HCT116 (cell line): ENCODE measurements at regions not wholly inside any gene's neighbourhood (a gene's known extent, or its start where the extent isn't known, plus 50 kb on each side); places are given as distances from the start of the nearest gene placed in this dataset.

Experiments
- ATAC-seq: fragments of 200-7000 bp; cut with Tn5 transposase; 2 replicates; pipeline ENCODE4 v1.9.1; 2020; ENCODE audit warnings: mild to moderate bottlenecking, moderate library complexity
- BruUV-seq: library from RNA; stranded (reverse); fragments of 400-500 nt; replicated peaks from 2 replicates; lab custom pipeline; 2021; lab: Mats Ljungman, UMichigan
- CTCF ChIA-PET: fragments of 300-600 bp; sonication (Branson Sonifier 250); formaldehyde crosslinking; loops from one replicate; lab custom pipeline; 2021; ENCODE audit warnings: antibody characterized with exemption; lab: Charles Lee
- POLR2A ChIA-PET: fragments of 300-600, 350-600 bp; sonication (Branson Sonifier 250); formaldehyde crosslinking; loops from one replicate; lab custom pipeline; 2021; ENCODE audit warnings: antibody characterized with exemption; lab: Charles Lee
- RAD21 ChIA-PET, 2 experiments: fragments of 300-600 bp; sonication (Branson Sonifier 250); formaldehyde crosslinking; loops; one replicate each; lab custom pipeline; 2023; ENCODE audit warnings: low total read pairs in 2 of 2; ENCODE audit not compliant: uncharacterized antibody in 2 of 2, unreplicated experiment in 2 of 2, low non-redundant PET in 1 of 2; lab: Charles Lee
- DNase-seq: peaks from one replicate; pipeline ENCODE4 v3.0.0-alpha.2; 2010; ENCODE audit warnings: low read depth, low spot score
- H2AFZ ChIP-seq: fragments of 200-600 bp; shearing (Covaris generic), sonication (generic); 2 replicates; pipeline ENCODE4 v1.6.1; 2017; ENCODE audit warnings: low read depth, mixed run types, mixed read lengths, antibody characterized with exemption, low read length; ENCODE audit not compliant: poor library complexity, severe bottlenecking
- H3K27ac ChIP-seq: 2 replicates; pipeline ENCODE4 v1.5.1; 2012; ENCODE audit warnings: low read depth, low read length
- H3K27me3 ChIP-seq: fragments of 200-600 bp; sonication (generic); 2 replicates; pipeline ENCODE4 v1.6.1; 2016; ENCODE audit warnings: mixed run types, low read length, mixed read lengths; ENCODE audit not compliant: insufficient read depth
- H3K36me3 ChIP-seq, 2 experiments: fragments of 200-500 bp in 1 of 2; fragments of 200-600 bp in 1 of 2; sonication (Bioruptor generic) in 1 of 2; sonication (generic) in 1 of 2; 2 replicates each; pipeline versions ENCODE4 v1.5.1 to v1.6.1; 2014 to 2016; ENCODE audit warnings: low read length in 2 of 2, inconsistent platforms in 1 of 2, mixed read lengths in 1 of 2, mixed run types in 1 of 2; ENCODE audit not compliant: insufficient read depth in 2 of 2, control insufficient read depth in 1 of 2
- H3K4me1 ChIP-seq, 2 experiments: fragments of 200-600 bp in 1 of 2; sonication (generic) in 1 of 2; 2 replicates each; pipeline versions ENCODE4 v1.5.1 to v1.6.1; 2012 to 2017; ENCODE audit warnings: low read length in 2 of 2, inconsistent platforms in 1 of 2, mild to moderate bottlenecking in 1 of 2, mixed read lengths in 1 of 2, mixed run types in 1 of 2, moderate library complexity in 1 of 2; ENCODE audit not compliant: insufficient read depth in 2 of 2, control insufficient read depth in 1 of 2
- H3K4me2 ChIP-seq: fragments of 200-600 bp; sonication (generic); 2 replicates; pipeline ENCODE4 v1.6.1; 2017; ENCODE audit warnings: mixed run types, low read length, mixed read lengths
- H3K4me3 ChIP-seq, 2 experiments: fragments of 200-600 bp in 1 of 2; sonication (generic) in 1 of 2; replicated peaks in 1 of 2; 2 replicates each; pipeline ENCODE4 v1.5.1; 2011 to 2016; ENCODE audit warnings: low read length in 2 of 2, control low read depth in 1 of 2, low read depth in 1 of 2, mild to moderate bottlenecking in 1 of 2, mixed read lengths in 1 of 2, mixed run types in 1 of 2
- H3K79me2 ChIP-seq: fragments of 200-600 bp; sonication (generic); 2 replicates; pipeline ENCODE4 v1.6.1; 2017; ENCODE audit warnings: mild to moderate bottlenecking, mixed run types, low read length, moderate library complexity, mixed read lengths; ENCODE audit not compliant: insufficient read depth
- H3K9ac ChIP-seq: fragments of 200-600 bp; sonication (generic); 2 replicates; pipeline ENCODE4 v1.6.1; 2016; ENCODE audit warnings: low read length, mixed read lengths
- H3K9me2 ChIP-seq: fragments of 200-600 bp; sonication (generic), shearing (Covaris generic); 2 replicates; pipeline ENCODE4 v1.6.1; 2017; ENCODE audit warnings: mixed run types, mild to moderate bottlenecking, moderate library complexity; ENCODE audit not compliant: insufficient read depth
- H3K9me3 ChIP-seq, 2 experiments: fragments of 200-500 bp in 1 of 2; fragments of 200-600 bp in 1 of 2; sonication (Bioruptor generic) in 1 of 2; sonication (generic) in 1 of 2; 2 replicates each; pipeline ENCODE4 v1.6.1; 2014 to 2017; ENCODE audit warnings: low read length in 2 of 2, mixed read lengths in 2 of 2, inconsistent platforms in 1 of 2, low read depth in 1 of 2, mild to moderate bottlenecking in 1 of 2, mixed run types in 1 of 2, moderate library complexity in 1 of 2; ENCODE audit not compliant: control insufficient read depth in 1 of 2, insufficient read depth in 1 of 2
- H4K20me1 ChIP-seq: fragments of 200-600 bp; sonication (generic), shearing (Covaris generic); 2 replicates; pipeline ENCODE4 v1.6.1; 2017; ENCODE audit warnings: mixed run types, mild to moderate bottlenecking, moderate library complexity; ENCODE audit not compliant: insufficient read depth
- CBX3 ChIP-seq: IDR thresholded peaks from 2 replicates; pipeline ENCODE4 v1.6.1; 2012; ENCODE audit warnings: low read depth
- EZH2 ChIP-seq: fragments of 200-600 bp; sonication (generic); IDR thresholded peaks from 2 replicates; pipeline ENCODE4 v1.6.1; 2017; ENCODE audit warnings: antibody characterized with exemption, mixed run types
- FOSL1 ChIP-seq: IDR thresholded peaks from 2 replicates; pipeline ENCODE4 v1.6.1; 2012; ENCODE audit warnings: low read depth
- JUND ChIP-seq: IDR thresholded peaks from 2 replicates; pipeline ENCODE4 v1.6.1; 2012
- POLR2A ChIP-seq: IDR thresholded peaks from 2 replicates; pipeline ENCODE4 v1.7.0; 2011; ENCODE audit warnings: borderline replicate concordance; ENCODE audit not compliant: insufficient read depth, insufficient read length; ENCODE audit errors: extremely low read depth
- SIN3A ChIP-seq: IDR thresholded peaks from 2 replicates; pipeline ENCODE4 v1.6.1; 2012; ENCODE audit warnings: low read depth
- SRF ChIP-seq: IDR thresholded peaks from 2 replicates; pipeline ENCODE4 v1.6.1; 2012; ENCODE audit warnings: low read depth
- YY1 ChIP-seq: IDR thresholded peaks from 2 replicates; pipeline ENCODE4 v1.6.1; 2011; ENCODE audit warnings: low read length, low read depth, moderate library complexity, mild to moderate bottlenecking; ENCODE audit not compliant: insufficient replicate concordance; ENCODE audit errors: extremely low read depth
- intact Hi-C: fragments of 100-400 bp; cut with micrococcal nuclease; formaldehyde crosslinking; loops from 2 replicates; pipeline ENCODE4 v1.10.0; 2022
- TF ChIP-seq, protein P1 (sequence below): IDR thresholded peaks from 2 replicates; pipeline ENCODE4 v1.6.1; 2012; ENCODE audit warnings: low read depth

- ChIA-PET POLR2A (no interaction called here), CTCF (no interaction called here)
- TF ChIP-seq SIN3A (no peak), SRF (no peak), JUND (no peak), CBX3 (no peak), YY1 (no peak), FOSL1 (no peak), EZH2 (no peak), POLR2A (no peak)
- TF ChIP-seq, protein P1, sequence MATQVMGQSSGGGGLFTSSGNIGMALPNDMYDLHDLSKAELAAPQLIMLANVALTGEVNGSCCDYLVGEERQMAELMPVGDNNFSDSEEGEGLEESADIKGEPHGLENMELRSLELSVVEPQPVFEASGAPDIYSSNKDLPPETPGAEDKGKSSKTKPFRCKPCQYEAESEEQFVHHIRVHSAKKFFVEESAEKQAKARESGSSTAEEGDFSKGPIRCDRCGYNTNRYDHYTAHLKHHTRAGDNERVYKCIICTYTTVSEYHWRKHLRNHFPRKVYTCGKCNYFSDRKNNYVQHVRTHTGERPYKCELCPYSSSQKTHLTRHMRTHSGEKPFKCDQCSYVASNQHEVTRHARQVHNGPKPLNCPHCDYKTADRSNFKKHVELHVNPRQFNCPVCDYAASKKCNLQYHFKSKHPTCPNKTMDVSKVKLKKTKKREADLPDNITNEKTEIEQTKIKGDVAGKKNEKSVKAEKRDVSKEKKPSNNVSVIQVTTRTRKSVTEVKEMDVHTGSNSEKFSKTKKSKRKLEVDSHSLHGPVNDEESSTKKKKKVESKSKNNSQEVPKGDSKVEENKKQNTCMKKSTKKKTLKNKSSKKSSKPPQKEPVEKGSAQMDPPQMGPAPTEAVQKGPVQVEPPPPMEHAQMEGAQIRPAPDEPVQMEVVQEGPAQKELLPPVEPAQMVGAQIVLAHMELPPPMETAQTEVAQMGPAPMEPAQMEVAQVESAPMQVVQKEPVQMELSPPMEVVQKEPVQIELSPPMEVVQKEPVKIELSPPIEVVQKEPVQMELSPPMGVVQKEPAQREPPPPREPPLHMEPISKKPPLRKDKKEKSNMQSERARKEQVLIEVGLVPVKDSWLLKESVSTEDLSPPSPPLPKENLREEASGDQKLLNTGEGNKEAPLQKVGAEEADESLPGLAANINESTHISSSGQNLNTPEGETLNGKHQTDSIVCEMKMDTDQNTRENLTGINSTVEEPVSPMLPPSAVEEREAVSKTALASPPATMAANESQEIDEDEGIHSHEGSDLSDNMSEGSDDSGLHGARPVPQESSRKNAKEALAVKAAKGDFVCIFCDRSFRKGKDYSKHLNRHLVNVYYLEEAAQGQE = no peak
- TF ChIP-seq, all 23 proteins: peak for 0
Observed at GRCh38 chr6:86712039-86712438, 225.3 kb upstream of the HTR1E start.

More at GRCh38 chr6:86712039-86712438, 225.3 kb upstream of the HTR1E start:
- RAD21 ChIA-PET = no interaction called here
- no peaks in the 10 kb centered on the region for H3K9me3 ChIP-seq
- H3K27me3 ChIP-seq = no peaks in the 10 kb centered on the region
- no peaks in the 10 kb centered on the region for H3K79me2 ChIP-seq
- H3K9me2 ChIP-seq = no peaks in the 10 kb centered on the region
- no peak overlapping the region for H3K4me2 ChIP-seq
- intact Hi-C loops = no loop called here
- no peaks in the 10 kb centered on the region for H3K4me1 ChIP-seq
- H2AFZ ChIP-seq = no peak overlapping the region
- H3K36me3 ChIP-seq = no peaks in the 10 kb centered on the region
- H3K27ac ChIP-seq = no peak overlapping the region
- H4K20me1 ChIP-seq = no peaks in the 10 kb centered on the region
- ATAC-seq = no peak
- no peak for DNase-seq
- no TSS peak for BruUV-seq
- no peak overlapping the region for H3K4me3 ChIP-seq
- no peak overlapping the region for H3K9ac ChIP-seq
